ENCODE measurements at regions not wholly inside any gene's neighbourhood (a gene's known extent, or its start where the extent isn't known, plus 50 kb on each side); places are given as distances from the start of the nearest gene placed in this dataset.
A peak's percentile ranks its signal among the peaks of the same experiment; 100 is the strongest.
"Not testable (repeated sequence)": the region's sequence is repeated elsewhere in the genome, so short reads cannot be mapped to it uniquely, and the experiment has no call there.

- not testable (repeated sequence) for H3K9me3 ChIP-seq (replicated peaks); DNase-seq; H3K27ac ChIP-seq; H3K27me3 ChIP-seq; H3K4me3 ChIP-seq; H3K4me1 ChIP-seq; H3K36me3 ChIP-seq
Measured at GRCh38 chr6:71007298-71007697, 50.4 kb upstream of the B3GAT2 start.

- no peak overlapping the region for H3K27ac ChIP-seq
- H3K36me3 ChIP-seq, result no peaks in the 10 kb centered on the region
- no peak for DNase-seq
- H3K4me1 ChIP-seq, result peaks cover 3% of the 10 kb centered on the region; the same call in 1 of the 2 replicates
- peaks cover 4% of the 10 kb centered on the region; the same call in 1 of the 2 replicates for H3K9me3 ChIP-seq (replicated peaks)
- H3K27me3 ChIP-seq, result peaks cover 5% of the 10 kb centered on the region; the same call in 1 of the 2 replicates
- H3K4me3 ChIP-seq, result no peak overlapping the region
Measured at GRCh38 chr6:71011871-71012371, 55.1 kb upstream of the B3GAT2 start.

GRCh38 chr6:71012866-71013469 lies 56.1 kb upstream of the B3GAT2 start:
- Histone ChIP-seq H3K4me3 (no peak overlapping the region), H3K27ac (no peak overlapping the region), H3K36me3 (no peaks in the 10 kb centered on the region), H3K27me3 (peaks cover 5% of the 10 kb centered on the region; the same call in 1 of the 2 replicates), H3K4me1 (peaks cover 3% of the 10 kb centered on the region; the same call in 1 of the 2 replicates), H3K9me3 (replicated peaks) (peaks cover 4% of the 10 kb centered on the region; the same call in 1 of the 2 replicates)
- peak; percentile 36 to 83 for DNase-seq

- Histone ChIP-seq H3K4me3 (no peak overlapping the region), H3K27me3 (no peaks in the 10 kb centered on the region), H3K36me3 (no peaks in the 10 kb centered on the region), H3K4me1 (peaks cover 3% of the 10 kb centered on the region; the same call in 1 of the 2 replicates), H3K27ac (no peak overlapping the region), H3K9me3 (replicated peaks) (no peaks in the 10 kb centered on the region)
- no peak for DNase-seq
Measured at GRCh38 chr6:71015392-71015791, 58.5 kb upstream of the B3GAT2 start.

GRCh38 chr6:71028236-71028876 lies 71.5 kb upstream of the B3GAT2 start:
- no peak overlapping the region for H3K27ac ChIP-seq
- H3K4me1 ChIP-seq, result no peaks in the 10 kb centered on the region
- DNase-seq, result no peak
- no peaks in the 10 kb centered on the region for H3K27me3 ChIP-seq
- no peak overlapping the region for H3K4me3 ChIP-seq
- no peaks in the 10 kb centered on the region for H3K36me3 ChIP-seq
- no peaks in the 10 kb centered on the region for H3K9me3 ChIP-seq (replicated peaks)

- H3K27ac ChIP-seq, result no peak overlapping the region
- no peak overlapping the region for H3K4me3 ChIP-seq
- no peak for DNase-seq
Measured at GRCh38 chr6:71028877-71029252, 72.0 kb upstream of the B3GAT2 start.

GRCh38 chr6:71029555-71029954 lies 72.7 kb upstream of the B3GAT2 start:
- no peak for DNase-seq
- H3K27ac ChIP-seq, result no peak overlapping the region
- H3K36me3 ChIP-seq, result no peaks in the 10 kb centered on the region
- H3K27me3 ChIP-seq, result no peaks in the 10 kb centered on the region
- no peaks in the 10 kb centered on the region for H3K9me3 ChIP-seq (replicated peaks)
- no peak overlapping the region for H3K4me3 ChIP-seq
- no peaks in the 10 kb centered on the region for H3K4me1 ChIP-seq

More at GRCh38 chr6:71028877-71029252, 72.0 kb upstream of the B3GAT2 start:
- no peaks in the 10 kb centered on the region for H3K36me3 ChIP-seq
- no peaks in the 10 kb centered on the region for H3K27me3 ChIP-seq
- H3K4me1 ChIP-seq, result no peaks in the 10 kb centered on the region
- H3K9me3 ChIP-seq (replicated peaks), result no peaks in the 10 kb centered on the region

GRCh38 chr6:71031912-71032311 lies 75.1 kb upstream of the B3GAT2 start:
- no peak overlapping the region for H3K4me3 ChIP-seq
- no peaks in the 10 kb centered on the region for H3K36me3 ChIP-seq
- no peaks in the 10 kb centered on the region for H3K9me3 ChIP-seq (replicated peaks)
- DNase-seq, result no peak
- H3K27me3 ChIP-seq, result no peaks in the 10 kb centered on the region
- no peak overlapping the region for H3K27ac ChIP-seq
- no peaks in the 10 kb centered on the region for H3K4me1 ChIP-seq

GRCh38 chr6:71033171-71033570 lies 76.3 kb upstream of the B3GAT2 start:
- no peaks in the 10 kb centered on the region for H3K27me3 ChIP-seq
- no peaks in the 10 kb centered on the region for H3K4me1 ChIP-seq
- no peaks in the 10 kb centered on the region for H3K9me3 ChIP-seq (replicated peaks)
- H3K4me3 ChIP-seq, result no peak overlapping the region
- no peak overlapping the region for H3K27ac ChIP-seq
- no peaks in the 10 kb centered on the region for H3K36me3 ChIP-seq
- DNase-seq, result no peak

- no peak overlapping the region for H3K4me3 ChIP-seq
- no peaks in the 10 kb centered on the region for H3K9me3 ChIP-seq (replicated peaks)
- no peaks in the 10 kb centered on the region for H3K36me3 ChIP-seq
- no peak for DNase-seq
- no peak overlapping the region for H3K27ac ChIP-seq
- no peaks in the 10 kb centered on the region for H3K27me3 ChIP-seq
- H3K4me1 ChIP-seq, result no peaks in the 10 kb centered on the region
Measured at GRCh38 chr6:71033890-71034289, 77.0 kb upstream of the B3GAT2 start.

GRCh38 chr6:71034563-71035345 lies 77.9 kb upstream of the B3GAT2 start:
- Histone ChIP-seq H3K4me1 (no peaks in the 10 kb centered on the region), H3K27me3 (no peaks in the 10 kb centered on the region), H3K27ac (no peak overlapping the region), H3K9me3 (replicated peaks) (no peaks in the 10 kb centered on the region), H3K4me3 (no peak overlapping the region), H3K36me3 (no peaks in the 10 kb centered on the region)
- no peak for DNase-seq

GRCh38 chr6:71035871-71036270 lies 79.0 kb upstream of the B3GAT2 start:
- no peak for DNase-seq
- Histone ChIP-seq H3K9me3 (replicated peaks) (no peaks in the 10 kb centered on the region), H3K36me3 (no peaks in the 10 kb centered on the region), H3K27ac (no peak overlapping the region), H3K27me3 (peaks cover 5% of the 10 kb centered on the region; the same call in 1 of the 2 replicates), H3K4me3 (no peak overlapping the region), H3K4me1 (no peaks in the 10 kb centered on the region)

- no peak for DNase-seq
- H3K36me3 ChIP-seq, result no peaks in the 10 kb centered on the region
- H3K9me3 ChIP-seq (replicated peaks), result no peaks in the 10 kb centered on the region
- no peak overlapping the region for H3K4me3 ChIP-seq
- no peaks in the 10 kb centered on the region for H3K4me1 ChIP-seq
- H3K27me3 ChIP-seq, result peaks cover 5% of the 10 kb centered on the region; the same call in 1 of the 2 replicates
- no peak overlapping the region for H3K27ac ChIP-seq
Measured at GRCh38 chr6:71038711-71039344, 82.0 kb upstream of the B3GAT2 start.

- DNase-seq, result no peak
- Histone ChIP-seq H3K4me3 (no peak overlapping the region), H3K27me3 (peaks cover 5% of the 10 kb centered on the region; the same call in 1 of the 2 replicates), H3K9me3 (replicated peaks) (no peaks in the 10 kb centered on the region), H3K27ac (no peak overlapping the region), H3K4me1 (no peaks in the 10 kb centered on the region), H3K36me3 (no peaks in the 10 kb centered on the region)
Measured at GRCh38 chr6:71040043-71040442, 83.2 kb upstream of the B3GAT2 start.

GRCh38 chr6:71040841-71041240 lies 84.0 kb upstream of the B3GAT2 start:
- H3K27ac ChIP-seq, result no peak overlapping the region
- no peaks in the 10 kb centered on the region for H3K4me1 ChIP-seq
- H3K36me3 ChIP-seq, result no peaks in the 10 kb centered on the region
- no peak overlapping the region for H3K4me3 ChIP-seq
- no peak for DNase-seq
- peaks cover 5% of the 10 kb centered on the region; the same call in 1 of the 2 replicates for H3K27me3 ChIP-seq
- no peaks in the 10 kb centered on the region for H3K9me3 ChIP-seq (replicated peaks)

All from SJCRH30 (cell line).